GM21786 (cell line): ENCODE measurements at regions not wholly inside any gene's neighbourhood (a gene's known extent, or its start where the extent isn't known, plus 50 kb on each side); places are given as distances from the start of the nearest gene placed in this dataset.
"Not testable (repeated sequence)": the region's sequence is repeated elsewhere in the genome, so short reads cannot be mapped to it uniquely, and the experiment has no call there.

Experiments
- ATAC-seq: cut with Tn5 transposase; IDR thresholded peaks from one replicate; pipeline ENCODE4 v1.9.1; 2021; ENCODE audit not compliant: unreplicated experiment

DNA sequence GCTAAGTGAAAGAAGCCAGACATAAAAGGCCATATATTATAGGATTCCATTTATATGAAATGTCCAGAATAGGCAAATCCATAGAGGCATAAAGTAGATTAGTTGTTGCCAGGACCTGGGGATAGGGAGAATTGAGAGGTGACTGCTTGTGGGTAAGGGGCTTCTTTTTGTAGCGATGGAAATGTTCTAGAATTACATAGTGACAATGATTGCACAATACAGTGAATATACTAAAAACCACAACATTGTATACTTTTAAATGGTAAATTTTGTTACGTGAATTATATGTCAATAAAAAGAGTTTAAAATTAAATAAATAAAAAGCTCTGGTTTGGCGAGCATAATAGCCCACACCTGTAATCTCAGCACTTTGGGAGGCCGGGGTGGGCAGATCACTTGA is 486.8 kb downstream of the KLF12 start:
- no peak for ATAC-seq

DNA sequence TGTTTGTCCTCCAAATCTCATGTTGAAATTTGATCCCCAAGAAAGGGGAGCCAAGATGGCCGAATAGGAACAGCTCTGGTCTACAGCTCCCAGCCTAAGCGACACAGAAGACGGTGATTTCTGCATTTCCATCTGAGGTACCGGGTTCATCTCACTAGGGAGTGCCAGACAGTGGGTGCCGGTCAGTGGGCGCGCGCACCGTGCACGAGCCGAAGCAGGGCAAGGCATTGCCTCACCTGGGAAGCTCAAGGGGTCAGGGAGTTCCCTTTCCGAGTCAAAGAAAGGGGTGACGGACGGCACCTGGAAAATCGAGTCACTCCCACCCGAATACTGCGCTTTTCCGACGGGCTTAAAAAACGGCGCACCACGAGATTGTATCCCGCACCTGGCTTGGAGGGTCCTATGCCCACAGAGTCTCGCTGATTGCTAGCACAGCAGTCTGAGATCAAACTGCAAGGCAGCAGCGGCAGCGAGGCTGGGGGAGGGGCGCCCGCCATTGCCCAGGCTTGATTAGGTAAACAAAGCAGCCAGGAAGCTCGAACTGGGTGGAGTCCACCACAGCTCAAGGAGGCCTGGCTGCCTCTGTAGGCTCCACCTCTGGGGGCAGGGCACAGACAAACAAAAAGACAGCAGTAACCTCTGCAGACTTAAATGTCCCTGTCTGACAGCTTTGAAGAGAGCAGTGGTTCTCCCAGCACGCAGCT is 493.6 kb downstream of the KLF12 start:
- not testable (repeated sequence) for ATAC-seq

DNA sequence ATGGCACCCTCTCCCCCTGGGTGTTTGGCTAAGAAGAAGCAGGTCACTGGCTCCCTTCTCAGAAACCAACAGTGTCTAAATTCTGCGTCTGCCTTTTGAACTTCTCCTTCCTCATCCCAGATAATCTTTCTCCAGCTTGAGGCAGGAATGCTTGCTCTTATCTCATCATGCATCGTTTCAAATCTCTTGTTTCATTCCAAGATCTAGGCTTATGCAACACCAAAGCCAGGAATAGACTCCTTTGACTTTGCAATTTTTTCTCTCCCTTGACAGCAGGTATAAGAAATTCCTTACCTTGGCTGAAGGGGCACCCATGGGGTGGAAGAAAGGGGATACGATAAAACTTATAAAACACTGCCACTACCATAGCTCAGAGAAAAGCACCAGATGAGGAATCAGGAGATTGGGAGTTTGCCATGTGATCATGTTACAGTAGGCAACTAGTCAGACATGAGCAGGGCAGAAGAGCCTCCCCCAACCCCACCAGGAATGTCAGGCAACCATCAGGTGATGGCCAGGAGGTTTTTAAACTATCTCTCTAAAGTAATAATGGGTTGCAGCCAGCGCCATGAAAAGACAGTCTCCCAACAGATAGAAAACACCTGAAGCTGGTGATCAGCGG is 498.9 kb downstream of the KLF12 start:
- ATAC-seq = no peak

DNA sequence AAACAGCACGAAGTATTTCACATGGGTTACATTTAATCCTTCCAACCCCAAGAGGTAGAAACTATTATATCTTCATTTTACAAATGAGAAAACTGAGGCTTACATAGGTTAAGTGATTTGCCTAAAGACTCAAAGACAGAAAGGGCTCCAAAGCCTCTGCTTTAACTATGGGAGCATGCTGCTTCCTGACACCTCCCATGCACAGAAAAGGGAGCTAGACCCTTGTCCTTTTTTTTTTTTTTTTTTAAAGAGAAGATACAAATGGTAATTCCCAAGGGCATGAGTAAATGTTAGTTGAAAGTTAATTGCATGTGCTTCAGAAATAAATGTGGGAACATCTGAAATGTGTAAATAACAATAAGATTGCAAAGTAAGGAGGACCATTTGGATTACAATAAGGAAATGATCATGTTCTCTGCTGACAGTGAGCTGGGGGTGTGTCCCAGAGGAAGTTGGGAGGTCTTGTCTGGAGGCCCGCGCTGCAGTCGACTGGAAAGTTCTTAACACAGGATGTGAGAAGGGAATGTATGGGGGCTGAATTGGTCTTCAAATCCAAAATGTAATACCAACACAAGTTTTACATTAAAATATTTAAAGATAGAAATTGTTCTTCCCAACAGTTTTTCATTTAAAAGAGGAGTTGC is 500.3 kb downstream of the KLF12 start:
- ATAC-seq = no peak

DNA sequence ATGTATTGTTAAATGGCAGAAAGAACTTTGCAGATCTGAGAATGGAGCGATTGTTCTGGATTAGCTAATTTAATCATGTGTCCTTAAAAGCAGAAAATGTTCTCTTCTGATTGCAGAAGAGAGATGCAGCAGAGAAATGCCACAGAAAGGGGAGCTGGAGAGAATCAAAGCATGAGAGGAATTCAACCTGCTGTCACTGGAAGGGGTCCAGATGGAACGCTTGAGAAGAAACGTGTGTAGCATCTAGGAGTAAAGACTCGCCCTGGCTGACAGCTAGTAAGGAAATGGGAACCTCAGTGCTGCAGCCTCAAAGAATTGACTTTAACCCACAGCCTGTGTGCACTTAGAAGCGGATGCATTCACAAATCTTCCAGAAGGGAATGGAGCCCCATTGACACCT is 502.8 kb downstream of the KLF12 start:
- no peak for ATAC-seq

DNA sequence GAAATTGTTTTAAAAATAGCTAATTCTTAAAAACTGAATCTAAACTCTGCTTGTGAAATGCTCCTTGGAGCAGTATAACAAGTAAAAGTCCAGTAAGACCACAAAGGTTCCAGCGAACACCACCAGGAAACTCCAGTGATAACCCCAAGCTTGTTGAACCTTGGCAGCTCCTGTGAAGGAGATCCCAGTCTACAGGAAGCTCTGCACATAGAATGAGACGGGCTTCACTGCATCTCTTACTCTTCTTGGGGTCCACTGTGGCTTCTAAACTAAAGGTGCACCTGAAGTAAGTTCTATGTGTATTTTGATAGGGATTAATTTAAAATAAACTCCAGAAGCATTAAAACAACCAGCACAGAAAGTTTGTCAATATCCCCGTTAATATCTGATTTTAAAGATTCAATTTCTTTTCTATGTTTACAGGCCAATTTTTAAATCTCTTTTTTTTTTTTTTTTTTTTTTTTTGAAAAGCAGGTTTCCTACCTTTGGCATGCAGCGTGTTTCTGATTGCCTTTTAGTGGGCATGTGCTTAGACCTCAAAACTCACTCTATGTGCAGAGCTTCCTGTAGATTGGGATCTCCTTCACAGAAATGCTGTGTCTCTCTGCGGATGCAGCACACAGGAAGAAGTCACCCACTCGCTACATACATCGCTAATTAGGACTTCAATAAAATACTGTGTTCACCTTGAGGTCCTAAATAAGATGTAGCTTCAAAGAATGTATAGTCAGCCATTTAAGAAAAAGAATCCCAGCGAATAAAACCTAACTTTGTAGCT is 508.5 kb downstream of the KLF12 start:
- no peak for ATAC-seq

DNA sequence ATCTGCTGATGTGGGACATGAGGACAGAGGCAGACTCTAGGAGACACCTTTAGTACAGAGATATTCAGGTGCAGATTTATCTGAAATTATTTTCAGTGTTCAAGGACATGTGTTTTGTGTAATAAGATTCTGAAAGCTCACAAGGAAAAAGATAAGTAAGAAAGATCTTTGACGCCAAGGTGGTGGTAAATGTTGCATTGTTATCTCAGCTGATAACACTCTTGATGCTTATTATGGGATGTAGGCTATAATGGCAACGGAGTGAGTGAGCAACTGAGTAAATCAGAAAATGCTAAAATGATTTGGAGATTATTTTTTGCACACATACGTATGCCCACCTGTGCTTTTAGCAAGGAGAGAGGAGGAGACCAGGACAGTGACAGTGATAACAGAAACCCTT is 510.9 kb downstream of the KLF12 start:
- ATAC-seq = no peak

DNA sequence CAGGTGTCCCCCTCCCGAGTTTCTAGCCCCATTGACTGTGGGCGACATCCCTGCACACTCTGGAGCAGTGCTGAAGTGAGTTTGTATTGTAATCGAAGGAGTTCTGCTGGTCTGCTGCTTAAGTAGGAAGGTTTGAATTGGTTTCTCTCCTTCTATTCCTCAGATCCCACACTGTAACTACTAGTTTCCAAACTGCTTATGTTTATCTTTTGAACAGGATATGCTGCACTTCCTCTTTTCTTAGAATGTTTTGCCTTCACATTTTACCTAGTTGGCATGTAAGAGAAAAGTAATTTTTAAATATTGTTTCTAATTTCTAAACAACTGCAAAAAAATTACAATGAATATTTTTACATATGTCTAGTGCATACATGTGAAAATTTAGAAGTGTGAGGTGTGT is 511.8 kb downstream of the KLF12 start:
- ATAC-seq = no peak

DNA sequence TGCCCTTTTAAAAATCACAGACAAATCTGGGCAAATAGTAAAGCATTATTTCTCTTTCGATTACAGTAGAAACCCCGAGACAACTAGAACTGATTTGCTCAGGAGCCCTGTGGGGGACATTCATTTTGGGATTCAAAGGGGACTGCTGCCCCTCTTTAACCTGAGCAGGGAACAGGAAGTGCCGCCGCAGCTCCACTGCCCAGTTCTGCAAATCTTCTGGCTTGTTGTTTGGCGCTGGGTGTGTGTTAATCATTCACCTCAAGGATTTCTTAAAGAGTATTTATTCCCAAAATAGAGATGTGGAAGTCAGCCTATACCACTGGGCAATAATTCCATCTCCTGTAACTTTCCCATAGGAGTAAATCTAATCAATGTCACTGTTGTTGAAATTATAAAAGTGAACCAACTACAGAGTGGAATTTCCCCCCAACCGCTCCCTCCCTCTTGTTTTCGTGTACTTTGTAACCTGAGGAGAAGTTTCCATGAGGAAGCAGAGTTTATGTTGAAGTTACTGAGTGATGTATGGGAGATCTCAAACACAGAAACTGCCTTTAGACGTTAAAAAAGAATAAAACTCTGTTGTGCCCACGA is 515.8 kb downstream of the KLF12 start:
- no peak for ATAC-seq

DNA sequence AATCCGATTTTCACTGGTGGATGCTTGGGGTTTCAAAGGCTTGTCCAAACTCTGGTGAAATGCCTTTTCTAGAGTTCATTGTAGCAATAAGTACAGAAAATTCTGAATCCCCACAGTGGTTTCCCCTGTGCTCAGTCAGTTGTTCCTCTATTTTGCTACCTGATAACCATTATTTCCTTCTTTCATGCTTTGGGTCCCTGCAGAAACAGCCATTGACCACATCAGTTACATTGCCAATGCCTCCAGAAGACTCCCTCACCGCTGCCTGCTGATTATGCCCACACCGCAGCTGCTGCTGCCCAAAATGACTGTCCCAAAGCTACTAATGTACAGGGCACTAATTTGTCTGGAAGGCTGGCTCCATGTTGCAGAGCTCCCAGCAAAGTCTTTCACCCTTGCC is 517.3 kb downstream of the KLF12 start:
- no peak for ATAC-seq

DNA sequence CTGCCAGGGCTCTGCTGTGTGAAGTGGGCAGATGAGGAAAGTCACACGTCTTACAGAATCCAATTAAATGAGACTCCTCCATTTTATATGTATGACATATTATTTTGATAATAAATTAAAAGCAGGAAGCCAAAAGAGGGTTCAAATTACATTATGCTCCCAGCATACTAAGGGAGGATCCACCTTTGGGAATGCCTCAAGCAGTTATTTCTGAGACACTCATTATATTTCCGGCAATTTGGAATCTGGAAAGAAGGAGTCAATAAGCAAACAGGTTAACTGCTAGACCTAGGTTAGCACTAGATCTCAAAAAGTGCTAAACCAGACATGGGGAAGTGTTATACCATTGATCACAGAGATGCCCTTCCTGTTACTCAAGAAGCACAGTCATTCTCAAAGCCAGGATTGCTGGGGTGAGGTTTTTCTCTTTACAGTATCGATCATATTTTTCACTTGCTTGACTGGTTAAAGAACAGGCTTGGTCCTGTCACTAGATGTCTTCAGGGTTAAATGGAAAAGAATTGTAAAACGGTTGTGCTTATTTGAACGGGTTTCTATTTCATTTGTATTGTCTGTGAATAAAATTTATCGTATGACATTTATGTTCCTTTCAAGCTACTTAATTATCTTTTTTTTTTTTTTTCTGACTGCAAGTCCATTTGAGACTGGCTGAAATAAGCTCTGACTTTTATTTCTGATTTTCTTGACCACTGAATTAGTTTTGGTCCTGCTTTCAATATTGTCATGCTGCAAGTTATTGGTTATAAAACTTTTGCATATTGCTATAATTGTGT is 523.2 kb downstream of the KLF12 start:
- no peak for ATAC-seq

DNA sequence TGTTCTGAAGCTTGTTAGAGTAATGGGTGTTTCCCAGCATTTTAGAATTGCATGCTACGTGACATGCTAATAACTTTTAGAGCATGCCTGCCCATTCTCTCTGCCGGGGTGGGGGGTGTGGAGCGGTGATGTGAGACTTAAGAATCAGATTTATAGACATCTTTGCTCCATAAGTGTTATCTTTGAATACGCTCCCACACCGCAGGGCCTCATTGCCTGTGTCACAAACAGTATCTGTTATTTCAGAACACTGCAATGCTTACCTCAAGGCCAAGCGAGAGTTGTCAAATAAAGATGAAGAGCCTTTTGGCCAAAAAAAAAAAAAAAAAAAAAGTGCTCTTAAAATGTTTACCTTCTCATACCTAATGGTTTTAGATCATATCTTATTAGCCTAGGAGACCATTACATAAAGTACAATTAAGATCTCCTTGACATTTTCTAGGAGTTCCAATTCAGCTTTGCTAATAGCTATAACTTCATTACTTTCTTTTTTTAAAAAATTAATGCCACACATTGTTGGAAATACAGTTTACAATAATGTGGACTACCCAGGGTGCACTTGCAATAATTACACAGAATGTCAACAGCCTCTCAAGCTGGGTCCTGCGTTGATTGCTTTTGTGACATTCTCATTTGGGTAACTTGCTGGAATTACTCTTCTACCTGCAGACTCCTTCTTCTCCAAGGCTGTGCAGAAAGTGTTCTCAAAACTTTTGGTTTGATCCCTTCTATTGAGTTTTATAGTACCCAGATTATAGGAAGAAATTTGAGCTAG is 525.3 kb downstream of the KLF12 start:
- ATAC-seq = no peak

DNA sequence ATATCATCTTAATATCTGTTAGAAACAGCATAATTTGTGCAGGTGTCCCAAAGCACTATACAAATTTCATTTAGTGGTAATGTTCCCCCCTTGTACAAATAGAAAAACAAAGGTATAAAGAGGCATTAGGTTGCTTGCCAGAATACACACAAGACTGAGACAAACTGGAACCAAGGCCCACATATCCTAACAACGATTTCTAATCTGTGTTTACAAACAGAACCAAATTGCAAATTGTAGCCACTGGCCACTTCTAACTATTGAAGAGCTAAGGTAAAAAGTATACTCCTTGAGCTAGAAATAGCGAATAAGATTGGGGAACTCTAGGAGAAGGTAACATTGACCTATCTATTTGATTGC is 526.1 kb downstream of the KLF12 start:
- no peak for ATAC-seq

DNA sequence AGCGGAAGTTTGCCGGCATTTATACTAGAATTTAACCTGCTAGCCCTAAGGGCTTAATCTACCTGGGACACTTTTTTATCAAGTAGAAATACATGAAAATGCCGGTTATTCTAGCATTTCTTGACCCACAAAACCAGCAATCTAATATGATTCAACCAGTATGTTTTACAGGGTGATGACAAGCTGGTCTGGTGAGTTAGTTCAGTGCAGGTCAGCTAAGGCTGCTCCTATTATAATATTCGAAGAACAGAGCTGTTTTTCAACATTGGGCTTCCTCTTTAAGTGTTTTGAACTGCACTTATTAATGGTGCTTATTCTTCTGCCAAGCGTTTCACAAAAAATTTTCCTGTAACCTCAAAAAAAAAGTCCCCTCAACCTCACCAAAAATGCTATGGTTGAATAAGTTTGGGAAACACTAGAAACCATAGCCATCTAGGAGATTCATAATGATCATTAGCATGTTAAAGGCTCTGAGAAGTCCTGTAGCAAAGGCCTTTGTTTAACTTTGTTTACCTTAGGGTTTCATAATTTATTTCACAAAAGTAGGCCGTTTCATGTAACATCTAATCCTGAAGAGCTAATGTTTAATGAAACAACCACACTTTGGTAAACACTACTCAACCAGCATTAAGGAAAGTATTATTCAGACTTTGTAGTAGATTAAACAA is 526.6 kb downstream of the KLF12 start:
- no peak for ATAC-seq

DNA sequence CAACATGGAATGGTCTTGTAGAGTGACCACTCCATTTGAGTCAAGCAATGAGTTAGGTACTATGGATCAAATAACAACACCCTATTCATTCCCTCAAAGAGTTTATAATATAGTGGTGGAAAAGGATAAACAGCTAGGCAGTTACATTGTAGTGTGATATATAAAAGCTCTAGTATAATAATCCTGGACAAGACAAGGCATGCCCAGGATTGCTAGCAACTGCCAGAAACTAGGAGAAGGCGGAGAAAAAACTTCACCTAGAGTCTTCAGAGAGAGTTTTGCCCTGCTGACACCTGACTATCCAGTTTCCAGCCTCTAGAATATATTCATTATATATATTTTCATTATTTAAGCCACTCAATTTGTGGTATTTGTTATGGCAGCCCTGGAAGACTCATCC is 530.6 kb downstream of the KLF12 start:
- ATAC-seq = no peak

DNA sequence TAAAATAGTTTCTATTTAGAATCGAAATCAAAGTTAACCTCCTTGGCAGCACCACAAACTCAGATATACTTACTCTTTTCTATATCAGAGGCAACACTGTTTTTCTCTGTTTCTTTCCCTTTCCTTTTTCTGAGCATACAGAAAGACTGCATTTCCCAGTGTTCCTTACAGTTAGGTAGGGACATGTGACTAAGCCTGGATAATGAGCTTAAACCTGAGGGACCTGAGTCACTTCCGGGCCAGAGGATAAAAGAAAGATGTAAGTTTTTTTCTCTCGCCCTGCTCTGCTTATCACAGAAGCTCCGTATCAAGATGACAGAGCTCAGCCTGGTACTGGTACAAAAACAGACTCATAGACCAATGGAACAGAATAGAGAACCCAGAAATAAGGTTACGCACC is 531.9 kb downstream of the KLF12 start:
- no peak for ATAC-seq

DNA sequence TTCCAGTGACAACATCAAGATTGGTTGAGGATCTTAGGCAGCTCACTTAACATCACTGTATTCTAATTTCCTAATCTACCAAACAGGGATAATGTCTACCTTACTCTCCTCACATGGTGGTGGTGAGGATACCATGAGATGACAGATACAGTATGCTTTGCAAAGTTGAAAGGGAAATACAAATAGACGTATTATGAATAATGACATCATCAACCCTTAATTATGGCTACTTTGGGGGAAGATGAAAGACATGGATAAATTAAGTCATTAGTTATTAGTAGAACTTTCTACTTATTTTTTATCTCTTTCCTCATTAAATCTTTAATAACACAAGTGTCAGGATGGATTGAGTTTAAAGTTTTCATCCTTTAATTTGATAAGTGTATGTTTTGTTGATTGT is 532.5 kb downstream of the KLF12 start:
- ATAC-seq = no peak

DNA sequence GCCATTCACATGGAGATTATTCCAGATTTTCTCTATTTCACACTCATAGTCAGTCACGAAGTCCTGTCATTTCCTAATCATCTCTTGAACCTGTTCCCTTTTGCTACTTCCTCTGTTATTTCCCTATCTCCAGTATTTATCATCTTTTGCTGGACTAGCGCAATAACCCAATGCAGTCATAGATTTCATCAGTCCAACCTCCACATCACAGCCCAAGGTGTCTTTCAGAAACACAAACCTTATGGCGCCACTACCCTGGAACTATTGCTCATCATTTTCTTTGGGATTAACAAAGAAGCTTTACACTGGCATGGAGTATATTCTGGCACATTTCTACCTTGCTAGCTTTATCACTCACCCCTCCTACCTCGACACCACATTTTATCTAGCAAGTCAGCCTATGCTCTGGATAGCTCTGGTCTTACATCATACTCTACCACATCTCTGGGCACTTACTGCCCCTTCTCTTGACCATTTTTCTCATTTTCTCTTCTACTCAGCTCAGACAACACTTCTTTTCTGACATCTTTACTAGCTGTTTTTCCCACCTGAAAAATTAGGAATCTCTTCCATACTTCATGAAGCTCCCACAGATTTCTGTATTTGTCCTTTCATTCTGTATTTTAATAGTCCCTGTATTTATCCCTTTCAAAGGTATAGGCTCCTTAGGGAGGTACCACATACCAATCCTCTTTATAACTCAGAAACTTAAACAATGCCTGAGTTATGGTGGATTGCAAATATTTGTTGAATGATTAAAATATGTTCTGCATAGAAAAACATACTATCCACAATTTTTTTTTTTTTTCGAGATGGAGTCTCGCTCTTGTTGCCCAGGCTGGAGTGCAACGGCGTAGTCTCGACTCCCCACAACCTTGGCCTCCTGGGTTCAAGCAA is 534.7 kb downstream of the KLF12 start:
- ATAC-seq = no peak
